ENCODE measurements at regions not wholly inside any gene's neighbourhood (a gene's known extent, or its start where the extent isn't known, plus 50 kb on each side); places are given as distances from the start of the nearest gene placed in this dataset.
"Not testable (repeated sequence)": the region's sequence is repeated elsewhere in the genome, so short reads cannot be mapped to it uniquely, and the experiment has no call there.

GRCh38 chr1:243963571-243963970 lies 87.5 kb upstream of the ZBTB18 start:
- Histone ChIP-seq H3K4me3 (no peak overlapping the region), H3K27ac (no peak overlapping the region), H3K4me1 (replicated peaks in 1 of 2) (peaks cover 2 to 5% of the 10 kb centered on the region in 2 donors)
- in situ Hi-C loops (cut with MboI; ENCODE audit: low pct_unique_long_range_greater_than_20kb in 2 of 9, low sequenced_read_pairs in 9 of 9, unreplicated experiment in 9 of 9), result no loop called here
- ATAC-seq (replicated peaks in 6 of 8), result no peak
- WGBS, 10 experiments, result 52 to 97% (median 85%) methylated on average over 2 to 3 of the region's 3 CpGs; no CpG with 5 or more reads in 1 of the 10 experiments

- WGBS, 10 experiments, result 8 to 100% (median 84%) methylated on average over 1 to 3 of the region's 3 CpGs; no CpG with 5 or more reads in 1 of the 10 experiments
- Histone ChIP-seq H3K27ac (no peak overlapping the region), H3K4me3 (no peak overlapping the region), H3K4me1 (replicated peaks in 1 of 2) (no peaks in the 10 kb centered on the region)
- in situ Hi-C loops (cut with MboI; ENCODE audit: low pct_unique_long_range_greater_than_20kb in 2 of 9, low sequenced_read_pairs in 9 of 9, unreplicated experiment in 9 of 9), result no loop called here
- ATAC-seq (replicated peaks in 6 of 8), result no peak
Measured at GRCh38 chr1:243962541-243962940, 88.5 kb upstream of the ZBTB18 start.

- WGBS, 10 experiments, result 0 to 83% (median 75%) methylated on average over 1 to 2 of the region's 2 CpGs; no CpG with 5 or more reads in 1 of the 10 experiments
Measured at GRCh38 chr1:243959998-243960397, 91.1 kb upstream of the ZBTB18 start.

GRCh38 chr1:243957141-243957540 lies 93.9 kb upstream of the ZBTB18 start:
- in situ Hi-C loops (cut with MboI; ENCODE audit: low pct_unique_long_range_greater_than_20kb in 2 of 9, low sequenced_read_pairs in 9 of 9, unreplicated experiment in 9 of 9), result no loop called here
- ATAC-seq (replicated peaks in 6 of 8), result no peak
- H3K27ac ChIP-seq, result no peak overlapping the region
- no peaks in the 10 kb centered on the region for H3K4me1 ChIP-seq (replicated peaks in 1 of 2)
- H3K4me3 ChIP-seq, result no peak overlapping the region

More at GRCh38 chr1:243959998-243960397, 91.1 kb upstream of the ZBTB18 start:
- no peak overlapping the region for H3K4me3 ChIP-seq
- ATAC-seq (replicated peaks in 6 of 8), result no peak
- H3K4me1 ChIP-seq (replicated peaks in 1 of 2), result no peaks in the 10 kb centered on the region
- no peak overlapping the region for H3K27ac ChIP-seq
- in situ Hi-C loops (cut with MboI; ENCODE audit: low pct_unique_long_range_greater_than_20kb in 2 of 9, low sequenced_read_pairs in 9 of 9, unreplicated experiment in 9 of 9), result no loop called here

GRCh38 chr1:243956450-243956849 lies 94.6 kb upstream of the ZBTB18 start:
- WGBS, 10 experiments, result 0 to 89% (median 65%) methylated on average over 1 to 3 of the region's 3 CpGs
- no peak for ATAC-seq (replicated peaks in 6 of 8)
- Histone ChIP-seq H3K27ac (no peak overlapping the region), H3K4me3 (no peak overlapping the region), H3K4me1 (replicated peaks in 1 of 2) (no peaks in the 10 kb centered on the region)
- in situ Hi-C loops (cut with MboI; ENCODE audit: low pct_unique_long_range_greater_than_20kb in 2 of 9, low sequenced_read_pairs in 9 of 9, unreplicated experiment in 9 of 9), result no loop called here

- H3K4me3 ChIP-seq; ATAC-seq (replicated peaks in 6 of 8); H3K4me1 ChIP-seq (replicated peaks in 1 of 2); in situ Hi-C loops (cut with MboI; ENCODE audit: low pct_unique_long_range_greater_than_20kb in 2 of 9, low sequenced_read_pairs in 9 of 9, unreplicated experiment in 9 of 9); H3K27ac ChIP-seq: not testable (repeated sequence)
- WGBS, 10 experiments, result 60 to 100% (median 94%) methylated on average over 1 to 11 of the region's 11 CpGs
Measured at GRCh38 chr1:243951207-243951606, 99.9 kb upstream of the ZBTB18 start.

GRCh38 chr1:243950166-243950565 lies 100.1 kb upstream of the AKT3 start:
- no peak for ATAC-seq (replicated peaks in 6 of 8)

GRCh38 chr1:243946946-243947345 lies 96.9 kb upstream of the AKT3 start:
- Histone ChIP-seq H3K27ac (no peak overlapping the region), H3K4me3 (no peak overlapping the region), H3K4me1 (replicated peaks in 1 of 2) (peaks cover 5 to 8% of the 10 kb centered on the region in 2 donors)
- in situ Hi-C loops (cut with MboI; ENCODE audit: low pct_unique_long_range_greater_than_20kb in 2 of 9, low sequenced_read_pairs in 9 of 9, unreplicated experiment in 9 of 9), result no loop called here
- WGBS, 10 experiments, result 0 to 100% (median 79%) methylated on average over 1 to 8 of the region's 8 CpGs
- peak in 2 of 8 experiments; percentile 52 to 66 for ATAC-seq (replicated peaks in 6 of 8)

More at GRCh38 chr1:243950166-243950565, 100.1 kb upstream of the AKT3 start:
- Histone ChIP-seq H3K4me3 (no peak overlapping the region), H3K27ac (no peak overlapping the region), H3K4me1 (replicated peaks in 1 of 2) (no peaks in the 10 kb centered on the region)
- WGBS, 10 experiments, result 42 to 94% (median 68%) methylated on average over 2 to 3 of the region's 3 CpGs; no CpG with 5 or more reads in 2 of the 10 experiments
- in situ Hi-C loops (cut with MboI; ENCODE audit: low pct_unique_long_range_greater_than_20kb in 2 of 9, low sequenced_read_pairs in 9 of 9, unreplicated experiment in 9 of 9), result no loop called here

- no peak overlapping the region for H3K4me3 ChIP-seq
- WGBS, 10 experiments, result 64 to 90% (median 85%) methylated on average over 1 to 7 of the region's 7 CpGs; no CpG with 5 or more reads in 1 of the 10 experiments
- H3K4me1 ChIP-seq (replicated peaks in 1 of 2), result peaks cover 5 to 8% of the 10 kb centered on the region in 2 donors
- in situ Hi-C loops (cut with MboI; ENCODE audit: low pct_unique_long_range_greater_than_20kb in 2 of 9, low sequenced_read_pairs in 9 of 9, unreplicated experiment in 9 of 9), result no loop called here
- ATAC-seq (replicated peaks in 6 of 8), result no peak
- H3K27ac ChIP-seq, result no peak overlapping the region
Measured at GRCh38 chr1:243946253-243946652, 96.2 kb upstream of the AKT3 start.

GRCh38 chr1:243945727-243946126 lies 95.7 kb upstream of the AKT3 start:
- WGBS, 10 experiments, result 94 to 100% (median 100%) methylated on average over 1 to 4 of the region's 5 CpGs; no CpG with 5 or more reads in 4 of the 10 experiments
- no peak overlapping the region for H3K4me3 ChIP-seq
- in situ Hi-C loops (cut with MboI; ENCODE audit: low pct_unique_long_range_greater_than_20kb in 2 of 9, low sequenced_read_pairs in 9 of 9, unreplicated experiment in 9 of 9), result no loop called here
- no peak for ATAC-seq (replicated peaks in 6 of 8)
- no peak overlapping the region for H3K27ac ChIP-seq
- H3K4me1 ChIP-seq (replicated peaks in 1 of 2), result peaks cover 5 to 8% of the 10 kb centered on the region in 2 donors

- H3K27ac ChIP-seq, result no peak overlapping the region
- ATAC-seq (replicated peaks in 6 of 8), result peak in 5 of 8 experiments; percentile 21 to 58 (median 42)
Measured at GRCh38 chr1:243944429-243945160, 94.6 kb upstream of the AKT3 start.

GRCh38 chr1:243943671-243944428 lies 93.8 kb upstream of the AKT3 start:
- ATAC-seq (replicated peaks in 6 of 8), result no peak
- Histone ChIP-seq H3K4me3 (no peak overlapping the region), H3K27ac (no peak overlapping the region), H3K4me1 (replicated peaks in 1 of 2) (peaks cover 5 to 15% of the 10 kb centered on the region in 2 donors)
- 42 to 100% (median 81%) methylated on average over 1 to 10 of the region's 10 CpGs; no CpG with 5 or more reads in 3 of the 10 experiments for WGBS, 10 experiments
- in situ Hi-C loops (cut with MboI; ENCODE audit: low pct_unique_long_range_greater_than_20kb in 2 of 9, low sequenced_read_pairs in 9 of 9, unreplicated experiment in 9 of 9), result no loop called here

More at GRCh38 chr1:243944429-243945160, 94.6 kb upstream of the AKT3 start:
- in situ Hi-C loops (cut with MboI; ENCODE audit: low pct_unique_long_range_greater_than_20kb in 2 of 9, low sequenced_read_pairs in 9 of 9, unreplicated experiment in 9 of 9), result no loop called here
- Histone ChIP-seq H3K4me1 (replicated peaks in 1 of 2) (peaks cover 5 to 11% of the 10 kb centered on the region in 2 donors), H3K4me3 (no peak overlapping the region)
- WGBS, 10 experiments, result 20 to 93% (median 73%) methylated on average over 2 to 19 of the region's 21 CpGs; no CpG with 5 or more reads in 1 of the 10 experiments

All from motor neuron (in vitro differentiated cells).